H9 (cell line): ENCODE measurements at regions not wholly inside any gene's neighbourhood (a gene's known extent, or its start where the extent isn't known, plus 50 kb on each side); places are given as distances from the start of the nearest gene placed in this dataset.
A peak's percentile ranks its signal among the peaks of the same experiment; 100 is the strongest.

Experiments used
- DNase-seq: peaks from one replicate; pipeline ENCODE4 v3.0.0-alpha.2; 2017
- H2AFZ ChIP-seq: one replicate; pipeline ENCODE4 v1.6.1; 2013; ENCODE audit warnings: mild to moderate bottlenecking, low read length, control low read depth, moderate library complexity
- H2AK5ac ChIP-seq: 2 replicates; pipeline ENCODE4 v1.6.1; 2013; ENCODE audit warnings: low read length, control low read depth, mixed read lengths; ENCODE audit not compliant: insufficient read length
- H2BK120ac ChIP-seq: one replicate; pipeline ENCODE4 v1.6.1; 2013; ENCODE audit warnings: low read depth, mild to moderate bottlenecking, low read length, control low read depth, inconsistent platforms; ENCODE audit not compliant: poor library complexity, severe bottlenecking
- H2BK12ac ChIP-seq: 2 replicates; pipeline ENCODE4 v1.6.1; 2013; ENCODE audit warnings: low read length, control low read depth, mixed read lengths, low read depth; ENCODE audit not compliant: insufficient read length
- H2BK15ac ChIP-seq: 2 replicates; pipeline ENCODE4 v1.6.1; 2013; ENCODE audit warnings: low read depth, low read length, control low read depth
- H2BK20ac ChIP-seq: one replicate; pipeline ENCODE4 v1.6.1; 2013; ENCODE audit warnings: low read depth, mild to moderate bottlenecking, low read length, control low read depth, inconsistent platforms; ENCODE audit not compliant: poor library complexity, severe bottlenecking
- H2BK5ac ChIP-seq: 2 replicates; pipeline ENCODE4 v1.6.1; 2013; ENCODE audit warnings: low read length, control low read depth, mixed read lengths; ENCODE audit not compliant: insufficient read length
- H3K14ac ChIP-seq: 2 replicates; pipeline ENCODE4 v1.6.1; 2013; ENCODE audit warnings: low read length, control low read depth; ENCODE audit not compliant: insufficient read depth
- H3K18ac ChIP-seq: 2 replicates; pipeline ENCODE4 v1.6.1; 2013; ENCODE audit warnings: low read depth, mild to moderate bottlenecking, mixed read lengths, low read length, control low read depth; ENCODE audit not compliant: insufficient read length
- H3K23ac ChIP-seq: 2 replicates; pipeline ENCODE4 v1.6.1; 2013; ENCODE audit warnings: low read length, control low read depth, mixed read lengths, low read depth; ENCODE audit not compliant: insufficient read length
- H3K23me2 ChIP-seq: 2 replicates; pipeline ENCODE4 v1.6.1; 2013; ENCODE audit warnings: low read depth, mild to moderate bottlenecking, mixed read lengths, low read length, control low read depth; ENCODE audit not compliant: insufficient read length, poor library complexity, severe bottlenecking
- H3K27ac ChIP-seq: 2 replicates; pipeline ENCODE4 v1.5.1; 2013; ENCODE audit warnings: low read length, control low read depth, mixed read lengths, low read depth; ENCODE audit not compliant: insufficient read length
- H3K27me3 ChIP-seq: 2 replicates; pipeline ENCODE4 v1.6.1; 2013; ENCODE audit warnings: low read length, control low read depth, inconsistent platforms; ENCODE audit not compliant: insufficient read depth
- H3K4ac ChIP-seq: 2 replicates; pipeline ENCODE4 v1.6.1; 2013; ENCODE audit warnings: low read depth, mild to moderate bottlenecking, control low read depth, inconsistent platforms, low read length, moderate library complexity
- H3K4me1 ChIP-seq: 2 replicates; pipeline ENCODE4 v1.6.1; 2013; ENCODE audit warnings: low read length, control low read depth, inconsistent platforms; ENCODE audit not compliant: insufficient read depth
- H3K4me2 ChIP-seq: 2 replicates; pipeline ENCODE4 v1.6.1; 2013; ENCODE audit warnings: low read length, control low read depth, mixed read lengths; ENCODE audit not compliant: insufficient read length, insufficient read depth
- H3K56ac ChIP-seq: 2 replicates; pipeline ENCODE4 v1.6.1; 2013; ENCODE audit warnings: low read depth, mild to moderate bottlenecking, mixed read lengths, low read length, control low read depth; ENCODE audit not compliant: insufficient read length
- H3K79me1 ChIP-seq: 2 replicates; pipeline ENCODE4 v1.6.1; 2013; ENCODE audit warnings: low read depth, mild to moderate bottlenecking, moderate library complexity, low read length, control low read depth, inconsistent platforms; ENCODE audit not compliant: insufficient read depth, poor library complexity, severe bottlenecking
- H3K79me2 ChIP-seq: 2 replicates; pipeline ENCODE4 v1.6.1; 2013; ENCODE audit warnings: low read length, control low read depth, inconsistent platforms; ENCODE audit not compliant: insufficient read depth
- H3K9ac ChIP-seq: 2 replicates; pipeline ENCODE4 v1.6.1; 2013; ENCODE audit warnings: low read length, control low read depth, mixed read lengths; ENCODE audit not compliant: insufficient read length; ENCODE audit errors: extremely low read depth
- H3K9me3 ChIP-seq: one replicate; pipeline ENCODE4 v1.6.1; 2013; ENCODE audit warnings: low read depth, low read length, inconsistent platforms; ENCODE audit not compliant: control insufficient read depth
- H3T11ph ChIP-seq: one replicate; pipeline ENCODE4 v1.6.1; 2013; ENCODE audit warnings: mild to moderate bottlenecking, low read length, control low read depth, inconsistent platforms
- H4K20me1 ChIP-seq: one replicate; pipeline ENCODE4 v1.6.1; 2013; ENCODE audit not compliant: control insufficient read depth, insufficient read length, insufficient read depth
- H4K5ac ChIP-seq: 2 replicates; pipeline ENCODE4 v1.6.1; 2013; ENCODE audit warnings: low read depth, mild to moderate bottlenecking, mixed read lengths, low read length, control low read depth; ENCODE audit not compliant: insufficient read length
- H4K8ac ChIP-seq: replicated peaks from 2 replicates; pipeline ENCODE4 v1.6.1; 2013; ENCODE audit warnings: low read length, control low read depth, mixed read lengths, low read depth; ENCODE audit not compliant: insufficient read length
- H4K91ac ChIP-seq: 2 replicates; pipeline ENCODE4 v1.6.1; 2013; ENCODE audit warnings: low read depth, mild to moderate bottlenecking, moderate library complexity, mixed read lengths, low read length, control low read depth; ENCODE audit not compliant: insufficient read length
- H3K27ac Mint-ChIP-seq, 3 experiments: 2 replicates in 2 of 3; 3 replicates in 1 of 3; pipeline ENCODE4 v1.8.0; 2020 to 2021; ENCODE audit warnings: mixed read lengths in 3 of 3, mild to moderate bottlenecking in 1 of 3, moderate library complexity in 1 of 3
- H3K27me3 Mint-ChIP-seq: 2 replicates; pipeline ENCODE4 v1.8.0; 2021; ENCODE audit warnings: low read depth, mild to moderate bottlenecking, moderate library complexity, mixed read lengths
- H3K36me3 Mint-ChIP-seq, 3 experiments: 2 replicates in 2 of 3; 3 replicates in 1 of 3; pipeline ENCODE4 v1.8.0; 2020 to 2021; ENCODE audit warnings: low read depth in 3 of 3, mixed read lengths in 3 of 3; ENCODE audit not compliant: insufficient read depth in 1 of 3
- H3K4me1 Mint-ChIP-seq, 2 experiments: 2 replicates each; pipeline ENCODE4 v1.8.0; 2020; ENCODE audit warnings: mixed read lengths in 2 of 2
- H3K4me3 Mint-ChIP-seq, 2 experiments: 2 replicates in 1 of 2; 3 replicates in 1 of 2; pipeline ENCODE4 v1.8.0; 2020 to 2021; ENCODE audit warnings: mild to moderate bottlenecking in 2 of 2, mixed read lengths in 2 of 2, moderate library complexity in 1 of 2
- H3K9me3 Mint-ChIP-seq, 2 experiments: 2 replicates in 1 of 2; 3 replicates in 1 of 2; pipeline ENCODE4 v1.8.0; 2020; ENCODE audit warnings: mild to moderate bottlenecking in 2 of 2, mixed read lengths in 2 of 2, moderate library complexity in 1 of 2
- CTCF ChIP-seq: fragments of 200-600 bp; sonication (generic); conservative IDR thresholded peaks from 3 replicates; pipeline ENCODE4 v1.8.0; 2021; ENCODE audit warnings: antibody characterized with exemption, mild to moderate bottlenecking
- WGBS: extraction: QIAGEN DNeasy Blood & Tissue Kit; methylation state at CpG from one replicate; pipeline ENCODE4 v1.1.7; 2013; ENCODE audit warnings: missing lambda C conversion rate, low lambda C conversion rate, mixed read lengths; ENCODE audit not compliant: insufficient read length; ENCODE audit errors: extremely low coverage; 5-methylcytosine and 5-hydroxymethylcytosine counted together

DNA sequence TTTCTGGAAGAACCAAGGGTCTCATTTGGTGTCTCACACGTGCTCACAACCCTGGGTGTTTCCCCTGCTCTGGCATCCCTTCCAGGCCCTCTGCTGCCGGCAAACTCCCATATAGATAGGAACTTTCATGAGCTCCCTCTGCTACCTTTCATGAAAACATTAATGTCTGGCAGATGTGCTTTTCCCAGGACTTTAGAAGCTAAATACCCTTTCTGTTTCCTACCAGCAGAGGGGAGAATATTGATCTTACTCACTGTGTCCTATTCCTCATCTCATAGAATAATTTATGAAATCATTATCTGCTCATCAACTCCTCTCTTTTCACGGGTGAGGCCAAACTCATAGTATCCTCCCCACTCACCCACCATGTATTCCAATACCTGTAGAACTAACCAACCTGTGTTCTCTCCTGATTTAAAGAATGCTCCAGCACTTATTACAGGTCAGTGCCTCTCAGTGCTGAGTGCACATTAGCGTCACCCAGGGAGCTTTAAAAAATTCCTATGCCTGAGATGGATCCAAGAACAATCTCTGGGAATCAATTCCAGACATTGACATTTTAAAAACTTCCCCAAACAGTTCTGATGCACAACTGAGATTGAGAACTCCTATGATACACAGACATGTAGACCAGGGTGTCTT lies 298.5 kb upstream of the JAG1 start:
- H4K91ac ChIP-seq, result no peak overlapping the region
- H3K18ac ChIP-seq, result no peak overlapping the region
- no peak overlapping the region for H3K4me3 Mint-ChIP-seq
- H3K9me3 Mint-ChIP-seq, result peaks cover 0 to 2% of the 10 kb centered on the region in 2 experiments; a peak in 1 of 5 replicates
- no peak overlapping the region for H2BK12ac ChIP-seq
- no peak overlapping the region for H2BK5ac ChIP-seq
- no peak overlapping the region for H2BK120ac ChIP-seq
- H4K20me1 ChIP-seq, result no peaks in the 10 kb centered on the region
- no peak overlapping the region for H3K27ac ChIP-seq
- H3K4me2 ChIP-seq, result no peak overlapping the region
- H3K23me2 ChIP-seq, result no peaks in the 10 kb centered on the region
- H3K36me3 Mint-ChIP-seq, result no peaks in the 10 kb centered on the region
- H2AK5ac ChIP-seq, result no peak overlapping the region
- no peaks in the 10 kb centered on the region for H3K4me1 ChIP-seq
- H3K27me3 ChIP-seq, result no peaks in the 10 kb centered on the region
- no peaks in the 10 kb centered on the region for H3K27me3 Mint-ChIP-seq
- peaks cover 4 to 7% of the 10 kb centered on the region in 2 experiments; a peak in 3 of 4 replicates for H3K4me1 Mint-ChIP-seq
- no peak overlapping the region for H3K4ac ChIP-seq
- H3K14ac ChIP-seq, result no peak overlapping the region
- no peak overlapping the region for H3T11ph ChIP-seq
- H4K5ac ChIP-seq, result no peak overlapping the region
- H2BK15ac ChIP-seq, result no peak overlapping the region
- WGBS, result no CpG with 5 or more reads among the region's 4 CpGs
- H3K56ac ChIP-seq, result no peak overlapping the region
- H4K8ac ChIP-seq, result no peak overlapping the region
- no peak overlapping the region for H2BK20ac ChIP-seq
- H3K9ac ChIP-seq, result no peak overlapping the region
- no peaks in the 10 kb centered on the region for H3K79me1 ChIP-seq
- H3K79me2 ChIP-seq, result no peaks in the 10 kb centered on the region
- H3K23ac ChIP-seq, result no peak overlapping the region
- no peaks in the 10 kb centered on the region for H3K9me3 ChIP-seq
- no peak for DNase-seq
- TF ChIP-seq CTCF, result peak; percentile 19; the same call in 1 of the 3 replicates
- no peak overlapping the region for H2AFZ ChIP-seq
- no peak overlapping the region for H3K27ac Mint-ChIP-seq
